A673 (cell line): ENCODE measurements at regions not wholly inside any gene's neighbourhood (a gene's known extent, or its start where the extent isn't known, plus 50 kb on each side); places are given as distances from the start of the nearest gene placed in this dataset.

Experiments
- BruUV-seq: library from RNA; stranded (reverse); fragments of 400-500 nt; replicated peaks from 2 replicates; lab custom pipeline; 2021; lab: Mats Ljungman, UMichigan
- CTCF ChIA-PET: fragments of 300-600 bp; sonication (Branson Sonifier 250); formaldehyde crosslinking; loops from one replicate; lab custom pipeline; 2022; ENCODE audit warnings: antibody characterized with exemption; lab: Charles Lee
- POLR2A ChIA-PET: fragments of 300-600 bp; sonication (Branson Sonifier 250); formaldehyde crosslinking; loops from one replicate; lab custom pipeline; 2022; ENCODE audit warnings: antibody characterized with exemption; ENCODE audit not compliant: low non-redundant PET; lab: Charles Lee
- DNase-seq: peaks from one replicate; pipeline ENCODE4 v3.0.0-alpha.2; 2015; ENCODE audit warnings: low spot score
- H3K27ac ChIP-seq: fragments of 200-600 bp; sonication (generic); 2 replicates; pipeline ENCODE4 v1.5.1; 2016; ENCODE audit warnings: mixed run types, low read depth, mild to moderate bottlenecking, mixed read lengths, antibody characterized with exemption, low read length; ENCODE audit not compliant: poor library complexity, severe bottlenecking
- H3K27me3 ChIP-seq: fragments of 200-600 bp; sonication (generic); replicated peaks from 2 replicates; pipeline ENCODE4 v1.6.1; 2017; ENCODE audit warnings: mixed run types, low read depth, mild to moderate bottlenecking, mixed read lengths, antibody characterized with exemption, low read length; ENCODE audit not compliant: insufficient read depth, poor library complexity
- H3K36me3 ChIP-seq: fragments of 200-600 bp; sonication (generic); 2 replicates; pipeline ENCODE4 v1.6.1; 2016; ENCODE audit warnings: mixed run types, mild to moderate bottlenecking, mixed read lengths, antibody characterized with exemption, low read length; ENCODE audit not compliant: insufficient read depth, poor library complexity, severe bottlenecking
- H3K4me1 ChIP-seq: fragments of 200-600 bp; sonication (generic); 2 replicates; pipeline ENCODE4 v1.6.1; 2017; ENCODE audit warnings: mixed run types, mild to moderate bottlenecking, mixed read lengths, antibody characterized with exemption, low read length; ENCODE audit not compliant: insufficient read depth, poor library complexity, severe bottlenecking
- H3K4me3 ChIP-seq: fragments of 200-600 bp; sonication (generic); 2 replicates; pipeline ENCODE4 v1.5.1; 2016; ENCODE audit warnings: low read depth, mixed run types, mild to moderate bottlenecking, mixed read lengths, low read length; ENCODE audit not compliant: poor library complexity, severe bottlenecking
- H3K9me3 ChIP-seq: fragments of 200-600 bp; sonication (generic); 2 replicates; pipeline ENCODE4 v1.6.1; 2016; ENCODE audit warnings: mixed run types, low read depth, mild to moderate bottlenecking, mixed read lengths, antibody characterized with exemption, low read length; ENCODE audit not compliant: poor library complexity, severe bottlenecking
- EZH2 ChIP-seq: fragments of 200-600 bp; sonication (generic); IDR thresholded peaks from 2 replicates; pipeline ENCODE4 v1.6.1; 2017; ENCODE audit warnings: borderline replicate concordance, low read depth, mild to moderate bottlenecking, mixed read lengths, antibody characterized with exemption, low read length; ENCODE audit not compliant: poor library complexity, severe bottlenecking
- intact Hi-C: fragments of 100-400 bp; cut with micrococcal nuclease; formaldehyde crosslinking; loops from one replicate; pipeline ENCODE4 v1.10.0; 2022; ENCODE audit not compliant: unreplicated experiment
- TF ChIP-seq, protein P1 (sequence below): fragments of 300-800, 200-600 bp; sonication (generic); conservative IDR thresholded peaks from 2 replicates; pipeline ENCODE4 v1.5.1; 2017; ENCODE audit warnings: low read depth, mild to moderate bottlenecking, antibody characterized with exemption, low read length, moderate library complexity, mixed read lengths

DNA sequence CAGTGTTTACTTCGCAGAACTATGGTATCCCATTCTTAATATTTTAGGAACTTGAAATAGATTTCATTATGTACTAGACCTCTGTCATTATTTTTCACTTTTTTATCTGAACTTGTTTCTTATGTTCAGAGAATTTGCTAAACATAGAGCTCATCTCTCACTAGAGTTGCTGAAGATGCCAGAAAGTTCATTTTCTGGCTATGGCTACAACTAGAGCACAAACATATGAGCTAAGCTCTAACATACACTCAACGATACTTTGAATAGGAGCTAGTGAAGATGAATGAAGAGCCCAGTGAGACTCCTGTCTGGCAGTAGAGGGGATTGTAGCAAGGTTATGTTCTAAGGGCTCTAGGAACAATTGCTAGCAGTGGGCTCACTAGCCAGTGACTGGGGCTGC lies 582.2 kb downstream of the KIF4B start:
- intact Hi-C loops: no loop called here
- Histone ChIP-seq H3K4me1 (no peaks in the 10 kb centered on the region), H3K27ac (no peak overlapping the region), H3K4me3 (no peak overlapping the region), H3K9me3 (no peaks in the 10 kb centered on the region), H3K36me3 (no peaks in the 10 kb centered on the region), H3K27me3 (no peaks in the 10 kb centered on the region)
- POLR2A ChIA-PET: no interaction called here
- no TSS peak for BruUV-seq
- TF ChIP-seq EZH2: no peak
- TF ChIP-seq, protein P1, sequence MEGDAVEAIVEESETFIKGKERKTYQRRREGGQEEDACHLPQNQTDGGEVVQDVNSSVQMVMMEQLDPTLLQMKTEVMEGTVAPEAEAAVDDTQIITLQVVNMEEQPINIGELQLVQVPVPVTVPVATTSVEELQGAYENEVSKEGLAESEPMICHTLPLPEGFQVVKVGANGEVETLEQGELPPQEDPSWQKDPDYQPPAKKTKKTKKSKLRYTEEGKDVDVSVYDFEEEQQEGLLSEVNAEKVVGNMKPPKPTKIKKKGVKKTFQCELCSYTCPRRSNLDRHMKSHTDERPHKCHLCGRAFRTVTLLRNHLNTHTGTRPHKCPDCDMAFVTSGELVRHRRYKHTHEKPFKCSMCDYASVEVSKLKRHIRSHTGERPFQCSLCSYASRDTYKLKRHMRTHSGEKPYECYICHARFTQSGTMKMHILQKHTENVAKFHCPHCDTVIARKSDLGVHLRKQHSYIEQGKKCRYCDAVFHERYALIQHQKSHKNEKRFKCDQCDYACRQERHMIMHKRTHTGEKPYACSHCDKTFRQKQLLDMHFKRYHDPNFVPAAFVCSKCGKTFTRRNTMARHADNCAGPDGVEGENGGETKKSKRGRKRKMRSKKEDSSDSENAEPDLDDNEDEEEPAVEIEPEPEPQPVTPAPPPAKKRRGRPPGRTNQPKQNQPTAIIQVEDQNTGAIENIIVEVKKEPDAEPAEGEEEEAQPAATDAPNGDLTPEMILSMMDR: no peak
- DNase-seq: no peak
- CTCF ChIA-PET: no interaction called here

DNA sequence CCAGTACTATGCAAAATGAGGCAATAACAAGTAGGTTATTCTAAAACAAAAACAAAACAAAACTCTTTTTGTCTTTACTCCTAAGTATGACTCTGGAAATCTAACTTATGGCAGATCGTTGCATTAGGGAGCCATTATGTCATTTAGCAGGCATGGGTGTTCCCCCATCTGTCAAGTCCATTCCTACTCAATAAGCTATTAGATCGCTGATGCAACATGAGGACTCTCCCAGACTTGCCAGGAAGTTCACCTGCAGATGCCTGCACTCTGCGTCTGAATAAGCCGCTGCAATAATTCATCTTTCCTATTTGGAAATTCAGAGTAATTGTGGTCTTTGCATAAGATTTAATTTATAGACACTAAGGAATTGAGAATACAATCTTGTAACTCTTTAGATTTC lies 585.0 kb downstream of the KIF4B start:
- Histone ChIP-seq H3K4me3 (no peak overlapping the region), H3K9me3 (no peaks in the 10 kb centered on the region), H3K27me3 (no peaks in the 10 kb centered on the region), H3K4me1 (no peaks in the 10 kb centered on the region), H3K36me3 (no peaks in the 10 kb centered on the region), H3K27ac (no peak overlapping the region)
- intact Hi-C loops: no loop called here
- TF ChIP-seq, protein P1: no peak
- TF ChIP-seq EZH2: no peak
- no TSS peak for BruUV-seq
- no peak for DNase-seq
- CTCF ChIA-PET: no interaction called here
- POLR2A ChIA-PET: no interaction called here

DNA sequence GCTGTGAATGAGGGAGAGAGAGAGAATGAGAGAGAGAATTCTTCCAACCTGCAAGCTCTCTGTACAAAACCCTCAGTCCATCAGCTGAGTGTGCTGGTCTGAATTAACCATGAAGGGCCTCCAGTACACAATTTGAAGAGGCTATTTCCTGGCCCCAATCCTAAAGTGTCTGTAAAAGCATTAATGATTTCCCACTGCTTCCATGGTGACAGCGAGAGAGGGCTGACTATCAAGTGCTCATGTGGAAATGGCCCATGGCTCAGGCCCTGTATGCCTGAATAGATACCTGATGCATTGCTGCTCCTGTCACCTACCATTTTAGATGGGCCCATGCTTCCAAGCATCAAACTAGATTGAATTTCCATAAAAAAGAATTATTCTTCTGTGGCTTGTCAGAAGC lies 592.4 kb downstream of the KIF4B start:
- no peaks in the 10 kb centered on the region for H3K4me1 ChIP-seq
- no peak for TF ChIP-seq EZH2
- TF ChIP-seq, protein P1: no peak
- H3K27ac ChIP-seq: no peak overlapping the region
- no peak overlapping the region for H3K4me3 ChIP-seq
- no peak for DNase-seq
- H3K9me3 ChIP-seq: no peaks in the 10 kb centered on the region
- no peaks in the 10 kb centered on the region for H3K27me3 ChIP-seq
- no TSS peak for BruUV-seq
- POLR2A ChIA-PET: no interaction called here
- intact Hi-C loops: loop anchor here (10.0 kb wide), 1 partner anchor 461 kb away; no protein-coding TSS in a partner anchor
- H3K36me3 ChIP-seq: no peaks in the 10 kb centered on the region
- CTCF ChIA-PET: no interaction called here
